GM12865 (cell line): ENCODE measurements at regions not wholly inside any gene's neighbourhood (a gene's known extent, or its start where the extent isn't known, plus 50 kb on each side); places are given as distances from the start of the nearest gene placed in this dataset.
"Not testable (repeated sequence)": the region's sequence is repeated elsewhere in the genome, so short reads cannot be mapped to it uniquely, and the experiment has no call there.

ENCODE experiments used
- DNase-seq: peaks from one replicate; pipeline ENCODE4 v3.0.0; 2010; ENCODE audit warnings: low read depth
- H3K4me3 ChIP-seq: 2 replicates; pipeline ENCODE4 v1.5.1; 2011; ENCODE audit warnings: mild to moderate bottlenecking, low read depth, low read length, control low read depth
- TF ChIP-seq, protein P1 (sequence below): IDR thresholded peaks from 2 replicates; pipeline ENCODE4 v1.5.1; 2011; ENCODE audit warnings: low read length, control low read depth, low read depth, inconsistent platforms; ENCODE audit not compliant: insufficient read depth; ENCODE audit errors: missing control alignments

DNA sequence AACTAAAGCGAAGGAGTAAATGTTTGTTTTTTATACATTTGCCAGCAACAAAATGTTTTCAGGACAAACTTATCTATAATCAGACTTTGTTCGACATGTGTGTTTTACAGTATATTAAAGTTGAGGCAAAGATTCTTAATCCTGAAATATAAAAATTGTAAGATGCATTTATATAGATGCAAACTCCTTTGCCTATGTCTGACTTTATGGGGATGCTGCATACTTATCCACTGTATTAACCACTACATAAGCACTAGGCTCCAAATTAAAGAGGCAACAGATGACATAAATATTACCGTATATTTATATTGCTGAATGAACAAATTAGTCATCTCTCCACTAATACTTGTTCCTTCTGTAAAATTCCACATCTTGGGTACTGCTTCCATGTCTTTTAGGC is 882.7 kb upstream of the ARRDC3 start:
- TF ChIP-seq, protein P1, sequence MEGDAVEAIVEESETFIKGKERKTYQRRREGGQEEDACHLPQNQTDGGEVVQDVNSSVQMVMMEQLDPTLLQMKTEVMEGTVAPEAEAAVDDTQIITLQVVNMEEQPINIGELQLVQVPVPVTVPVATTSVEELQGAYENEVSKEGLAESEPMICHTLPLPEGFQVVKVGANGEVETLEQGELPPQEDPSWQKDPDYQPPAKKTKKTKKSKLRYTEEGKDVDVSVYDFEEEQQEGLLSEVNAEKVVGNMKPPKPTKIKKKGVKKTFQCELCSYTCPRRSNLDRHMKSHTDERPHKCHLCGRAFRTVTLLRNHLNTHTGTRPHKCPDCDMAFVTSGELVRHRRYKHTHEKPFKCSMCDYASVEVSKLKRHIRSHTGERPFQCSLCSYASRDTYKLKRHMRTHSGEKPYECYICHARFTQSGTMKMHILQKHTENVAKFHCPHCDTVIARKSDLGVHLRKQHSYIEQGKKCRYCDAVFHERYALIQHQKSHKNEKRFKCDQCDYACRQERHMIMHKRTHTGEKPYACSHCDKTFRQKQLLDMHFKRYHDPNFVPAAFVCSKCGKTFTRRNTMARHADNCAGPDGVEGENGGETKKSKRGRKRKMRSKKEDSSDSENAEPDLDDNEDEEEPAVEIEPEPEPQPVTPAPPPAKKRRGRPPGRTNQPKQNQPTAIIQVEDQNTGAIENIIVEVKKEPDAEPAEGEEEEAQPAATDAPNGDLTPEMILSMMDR = no peak
- DNase-seq = no peak
- H3K4me3 ChIP-seq = no peak overlapping the region

- H3K4me3 ChIP-seq, DNase-seq: not testable (repeated sequence)
Observed at GRCh38 chr5:92255605-92256004, 872.5 kb upstream of the ARRDC3 start.

GRCh38 chr5:92248518-92248917 is 865.4 kb upstream of the ARRDC3 start:
- TF ChIP-seq, protein P1 = no peak
- H3K4me3 ChIP-seq = no peak overlapping the region
- no peak for DNase-seq

DNA sequence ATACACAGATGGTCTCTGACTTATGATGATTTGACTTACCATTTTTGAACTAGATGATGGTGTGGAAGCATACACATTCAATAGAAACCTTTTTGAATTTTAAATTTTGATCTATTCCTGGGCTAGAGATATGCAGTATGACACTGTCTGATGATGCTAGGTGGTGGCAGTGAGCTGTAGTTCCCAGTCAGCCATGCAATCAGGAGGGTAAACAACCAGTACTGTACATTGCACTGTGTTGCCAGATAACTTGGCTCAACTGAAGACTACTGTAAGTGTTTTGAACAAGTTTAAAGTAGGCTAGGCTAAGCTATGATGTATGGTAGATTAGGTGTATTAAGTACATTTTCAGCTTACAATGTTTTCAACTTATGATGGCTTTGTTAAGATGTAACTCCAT is 859.1 kb upstream of the ARRDC3 start:
- TF ChIP-seq, protein P1 = no peak

DNA sequence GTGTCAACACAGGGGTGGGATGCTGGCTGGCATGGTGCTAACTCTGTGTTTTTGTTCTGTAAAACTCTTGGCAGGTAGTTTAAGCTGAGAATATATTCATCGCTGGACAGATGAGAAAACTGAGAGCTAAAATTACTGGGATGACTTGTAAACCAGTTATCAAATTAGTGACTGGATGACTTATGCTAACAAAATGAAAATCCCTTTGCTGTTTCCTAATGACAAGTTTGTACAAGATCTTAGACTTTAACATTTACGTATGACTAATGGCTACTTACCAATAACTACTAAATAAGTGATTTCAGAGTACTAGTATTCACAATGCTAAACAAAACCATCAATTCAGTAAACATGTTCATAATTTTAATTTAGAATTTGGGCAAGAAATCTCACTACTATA is 854.8 kb upstream of the ARRDC3 start:
- no peak for DNase-seq
- no peak overlapping the region for H3K4me3 ChIP-seq
- TF ChIP-seq, protein P1 = no peak

More for the DNA sequence above, 859.1 kb upstream of the ARRDC3 start:
- DNase-seq = no peak
- H3K4me3 ChIP-seq = no peak overlapping the region

DNA sequence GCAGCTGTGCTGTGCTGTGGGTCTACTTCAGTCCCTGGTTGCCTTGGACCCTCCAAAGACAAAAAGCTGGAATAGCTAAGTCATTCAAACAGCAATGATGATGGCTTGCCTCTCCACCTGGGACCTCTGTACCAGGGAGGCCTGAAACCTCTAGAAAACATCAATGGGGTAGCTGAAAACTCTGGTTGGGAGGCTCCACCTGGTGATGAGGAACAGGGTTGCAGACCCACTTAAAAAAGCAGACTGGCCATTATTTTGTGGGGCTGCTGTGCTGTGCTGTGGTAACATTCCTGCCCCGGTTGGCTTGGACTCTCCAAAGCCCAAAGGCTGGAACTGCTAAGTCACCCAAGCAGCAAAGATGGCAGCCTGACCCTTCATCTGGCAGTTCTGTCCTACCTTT is 839.3 kb upstream of the ARRDC3 start:
- TF ChIP-seq, protein P1 = no peak
- no peak for DNase-seq
- no peak overlapping the region for H3K4me3 ChIP-seq

DNA sequence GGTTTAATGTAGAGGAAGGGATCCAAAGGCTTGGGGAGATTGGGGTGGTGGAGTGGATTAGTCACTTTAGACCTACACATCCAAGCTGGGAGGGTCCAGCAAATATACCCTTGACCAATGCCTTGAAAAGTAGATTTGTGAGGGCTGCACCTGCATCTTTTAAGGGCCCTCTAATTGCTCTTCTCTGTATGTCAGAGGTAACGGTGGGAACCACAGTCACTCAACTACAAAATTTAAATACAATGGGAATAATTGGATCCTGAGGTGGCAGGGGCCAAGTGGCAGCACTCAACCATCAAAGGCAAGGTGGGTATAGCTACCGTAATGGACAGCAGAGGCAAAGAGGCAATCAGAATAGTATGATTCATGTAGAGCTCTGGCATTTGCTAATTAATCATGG is 833.7 kb upstream of the ARRDC3 start:
- H3K4me3 ChIP-seq, DNase-seq: not testable (repeated sequence)

DNA sequence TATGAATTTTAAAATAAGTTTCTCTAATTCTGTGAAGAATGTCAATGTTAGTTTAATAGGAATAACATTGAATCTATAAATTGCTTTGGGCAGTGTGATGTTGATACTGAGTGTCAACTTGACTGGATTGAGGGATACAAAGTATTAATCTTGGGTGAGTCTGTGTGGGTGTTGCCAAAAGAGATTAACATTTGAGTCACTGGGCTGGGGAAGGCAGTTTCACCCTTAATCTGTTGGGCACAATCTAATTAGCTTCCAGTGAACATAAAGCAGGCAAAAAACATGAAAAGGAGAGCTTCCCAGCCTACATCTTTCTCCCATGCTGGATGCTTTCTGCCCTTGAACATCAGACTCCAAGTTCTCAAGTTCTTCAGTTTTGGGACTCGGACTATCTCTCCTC is 832.0 kb upstream of the ARRDC3 start:
- no peak overlapping the region for H3K4me3 ChIP-seq
- DNase-seq = no peak
- TF ChIP-seq, protein P1 = no peak
